Keratinocyte (primary cell): ENCODE measurements at regions not wholly inside any gene's neighbourhood (a gene's known extent, or its start where the extent isn't known, plus 50 kb on each side); places are given as distances from the start of the nearest gene placed in this dataset.
A peak's percentile ranks its signal among the peaks of the same experiment; 100 is the strongest.

Experiments
- DNase-seq: peaks from one replicate; pipeline ENCODE4 v3.0.0-alpha.2; 2011; ENCODE audit warnings: low read depth, missing footprints, low spot score
- FAIRE-seq: peaks from 2 replicates; lab custom pipeline; 2011; peaks lifted over from hg19 to GRCh38; lab: Jason Lieb, UNC
- H2AFZ ChIP-seq: 2 replicates; pipeline ENCODE4 v1.6.0; 2012; ENCODE audit warnings: low read length, control low read depth, inconsistent platforms; ENCODE audit not compliant: control insufficient read depth
- H3K27ac ChIP-seq: 2 replicates; pipeline ENCODE4 v1.5.1; 2011; ENCODE audit warnings: low read length; ENCODE audit not compliant: control insufficient read depth, insufficient read depth
- H3K27me3 ChIP-seq: 3 replicates; pipeline ENCODE4 v1.6.0; 2011; ENCODE audit warnings: low read length; ENCODE audit not compliant: control insufficient read depth, insufficient read depth; ENCODE audit errors: extremely low read depth
- H3K36me3 ChIP-seq, 2 experiments: 2 replicates in 1 of 2; 3 replicates in 1 of 2; pipeline ENCODE4 v1.5.1; 2011; ENCODE audit warnings: low read length in 2 of 2, mild to moderate bottlenecking in 1 of 2; ENCODE audit not compliant: control insufficient read depth in 2 of 2, insufficient read depth in 2 of 2; ENCODE audit errors: extremely low read depth in 1 of 2
- H3K4me1 ChIP-seq: 3 replicates; pipeline ENCODE4 v1.5.1; 2011; ENCODE audit warnings: low read length; ENCODE audit not compliant: control insufficient read depth, insufficient read depth; ENCODE audit errors: extremely low read depth
- H3K4me2 ChIP-seq: 3 replicates; pipeline ENCODE4 v1.6.0; 2011; ENCODE audit warnings: low read depth, low read length; ENCODE audit not compliant: control insufficient read depth, insufficient read depth; ENCODE audit errors: extremely low read depth
- H3K4me3 ChIP-seq, 3 experiments: fragments of 200-600 bp in 1 of 3; sonication (generic) in 1 of 3; 2 replicates in 2 of 3; 3 replicates in 1 of 3; pipeline ENCODE4 v1.5.1; 2011 to 2016; ENCODE audit warnings: low read length in 3 of 3, mild to moderate bottlenecking in 3 of 3, control low read depth in 2 of 3, inconsistent platforms in 1 of 3, low read depth in 1 of 3, mixed read lengths in 1 of 3, mixed run types in 1 of 3, moderate library complexity in 1 of 3; ENCODE audit not compliant: control insufficient read depth in 2 of 3, insufficient read depth in 2 of 3; ENCODE audit errors: extremely low read depth in 1 of 3
- H3K79me2 ChIP-seq: 2 replicates; pipeline ENCODE4 v1.6.0; 2012; ENCODE audit warnings: low read length; ENCODE audit not compliant: control insufficient read depth, insufficient read depth
- H3K9ac ChIP-seq: 3 replicates; pipeline ENCODE4 v1.6.0; 2011; ENCODE audit warnings: low read length; ENCODE audit not compliant: control insufficient read depth, insufficient read depth; ENCODE audit errors: extremely low read depth
- H3K9me1 ChIP-seq: 3 replicates; pipeline ENCODE4 v1.6.0; 2011; ENCODE audit warnings: low read length; ENCODE audit not compliant: control insufficient read depth, insufficient read depth; ENCODE audit errors: extremely low read depth
- H3K9me3 ChIP-seq: 2 replicates; pipeline ENCODE4 v1.5.1; 2012; ENCODE audit warnings: low read depth, low read length; ENCODE audit not compliant: control insufficient read depth
- H4K20me1 ChIP-seq: 3 replicates; pipeline ENCODE4 v1.6.0; 2011; ENCODE audit warnings: low read length; ENCODE audit not compliant: control insufficient read depth, insufficient read depth; ENCODE audit errors: extremely low read depth
- EZH2 ChIP-seq: IDR thresholded peaks from one replicate; pipeline ENCODE4 v1.6.1; 2012; ENCODE audit warnings: inconsistent platforms, mild to moderate bottlenecking, low read length, moderate library complexity
- dilution Hi-C: fragments of 300-500 bp; cut with MboI; formaldehyde crosslinking; loops from one replicate; pipeline ENCODE4 v1.7.0; 2020; ENCODE audit warnings: low sequenced_read_pairs; ENCODE audit not compliant: extremely low pct_ligation_motif_present
- TF ChIP-seq, protein P1 (sequence below), 3 experiments: IDR thresholded peaks in 1 of 3; conservative IDR thresholded peaks in 1 of 3; optimal IDR thresholded peaks in 1 of 3; 2 replicates in 2 of 3; 3 replicates in 1 of 3; pipeline versions ENCODE3 to v1.5.1; 2011; ENCODE audit warnings: low read length in 3 of 3, mild to moderate bottlenecking in 3 of 3, moderate library complexity in 2 of 3, control low read depth in 1 of 3, inconsistent platforms in 1 of 3; ENCODE audit not compliant: insufficient read depth in 2 of 3; ENCODE audit errors: extremely low read depth in 1 of 3

DNA sequence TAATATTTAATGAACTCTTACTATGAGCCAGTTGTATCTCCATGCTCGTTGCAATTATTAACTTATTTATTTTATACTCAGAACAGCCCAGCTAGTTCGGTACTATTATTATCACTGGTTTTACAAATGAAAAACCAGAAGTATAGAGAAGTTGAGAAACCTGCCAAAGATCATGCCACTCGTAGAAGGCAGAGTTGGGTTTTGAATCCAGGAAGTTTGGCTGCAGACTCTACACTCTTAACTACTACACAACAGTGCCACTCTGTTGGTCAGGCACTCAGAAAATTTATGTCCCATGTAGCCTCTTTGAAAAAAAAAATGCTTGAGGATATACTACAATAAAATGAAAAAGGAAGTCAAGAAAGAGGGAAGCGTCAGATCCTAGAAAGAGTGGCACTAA, 71.5 kb upstream of the ARID2 start:
- FAIRE-seq: no peak
- H3K27me3 ChIP-seq: no peaks in the 10 kb centered on the region
- H3K79me2 ChIP-seq: no peaks in the 10 kb centered on the region
- H3K36me3 ChIP-seq: no peaks in the 10 kb centered on the region
- no peak overlapping the region for H3K4me2 ChIP-seq
- H3K9me3 ChIP-seq: peaks cover 4% of the 10 kb centered on the region
- DNase-seq: no peak
- no peak overlapping the region for H2AFZ ChIP-seq
- dilution Hi-C loops: no loop called here
- peaks cover 5% of the 10 kb centered on the region for H3K4me1 ChIP-seq
- no peaks in the 10 kb centered on the region for H4K20me1 ChIP-seq
- no peak for TF ChIP-seq EZH2
- TF ChIP-seq, protein P1, sequence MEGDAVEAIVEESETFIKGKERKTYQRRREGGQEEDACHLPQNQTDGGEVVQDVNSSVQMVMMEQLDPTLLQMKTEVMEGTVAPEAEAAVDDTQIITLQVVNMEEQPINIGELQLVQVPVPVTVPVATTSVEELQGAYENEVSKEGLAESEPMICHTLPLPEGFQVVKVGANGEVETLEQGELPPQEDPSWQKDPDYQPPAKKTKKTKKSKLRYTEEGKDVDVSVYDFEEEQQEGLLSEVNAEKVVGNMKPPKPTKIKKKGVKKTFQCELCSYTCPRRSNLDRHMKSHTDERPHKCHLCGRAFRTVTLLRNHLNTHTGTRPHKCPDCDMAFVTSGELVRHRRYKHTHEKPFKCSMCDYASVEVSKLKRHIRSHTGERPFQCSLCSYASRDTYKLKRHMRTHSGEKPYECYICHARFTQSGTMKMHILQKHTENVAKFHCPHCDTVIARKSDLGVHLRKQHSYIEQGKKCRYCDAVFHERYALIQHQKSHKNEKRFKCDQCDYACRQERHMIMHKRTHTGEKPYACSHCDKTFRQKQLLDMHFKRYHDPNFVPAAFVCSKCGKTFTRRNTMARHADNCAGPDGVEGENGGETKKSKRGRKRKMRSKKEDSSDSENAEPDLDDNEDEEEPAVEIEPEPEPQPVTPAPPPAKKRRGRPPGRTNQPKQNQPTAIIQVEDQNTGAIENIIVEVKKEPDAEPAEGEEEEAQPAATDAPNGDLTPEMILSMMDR (optimal IDR thresholded peaks at IDR 0.05 in 1 of 3, IDR thresholded peaks at IDR 0.05 in 1 of 3, conservative IDR thresholded peaks at IDR 0.05 in 1 of 3; ENCODE audit: extremely low read depth in 1 of 3, insufficient read depth in 2 of 3, low read length in 3 of 3): no peak
- H3K9ac ChIP-seq: no peak overlapping the region
- H3K4me3 ChIP-seq: no peak overlapping the region
- H3K27ac ChIP-seq: no peak overlapping the region
- H3K9me1 ChIP-seq: no peaks in the 10 kb centered on the region

DNA sequence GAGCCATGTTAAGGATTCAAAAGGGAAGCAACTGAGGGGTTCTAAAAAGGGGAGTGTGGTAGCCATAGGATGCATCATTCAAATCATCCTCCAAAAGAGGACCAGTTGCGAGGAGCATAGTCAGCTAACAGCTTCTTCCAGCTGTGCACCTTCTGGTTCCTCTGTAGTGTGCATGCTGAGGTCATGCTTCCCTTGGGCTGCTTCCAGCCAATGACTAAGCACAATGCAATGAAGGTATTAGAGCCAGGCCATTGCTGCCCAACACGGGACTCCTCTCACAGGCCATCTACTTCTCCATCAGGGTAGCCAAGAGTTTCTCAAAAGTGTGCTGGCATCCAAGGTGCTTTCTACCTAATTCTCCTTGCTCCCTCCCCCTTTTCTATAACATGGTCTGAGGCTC, 69.2 kb upstream of the ARID2 start:
- H2AFZ ChIP-seq: no peak overlapping the region
- no peak overlapping the region for H3K9ac ChIP-seq
- no peaks in the 10 kb centered on the region for H4K20me1 ChIP-seq
- FAIRE-seq (peak; percentile 100), DNase-seq (peak; percentile 45)
- peaks cover 5% of the 10 kb centered on the region for H3K4me1 ChIP-seq
- H3K9me3 ChIP-seq: peaks cover 4% of the 10 kb centered on the region
- H3K9me1 ChIP-seq: no peaks in the 10 kb centered on the region
- no peaks in the 10 kb centered on the region for H3K79me2 ChIP-seq
- H3K36me3 ChIP-seq: no peaks in the 10 kb centered on the region
- TF ChIP-seq, protein P1 (optimal IDR thresholded peaks at IDR 0.05 in 1 of 3, IDR thresholded peaks at IDR 0.05 in 1 of 3, conservative IDR thresholded peaks at IDR 0.05 in 1 of 3; ENCODE audit: extremely low read depth in 1 of 3, insufficient read depth in 2 of 3, low read length in 3 of 3): no peak
- no peak for TF ChIP-seq EZH2
- dilution Hi-C loops: no loop called here
- no peaks in the 10 kb centered on the region for H3K27me3 ChIP-seq
- H3K27ac ChIP-seq: no peak overlapping the region
- no peak overlapping the region for H3K4me3 ChIP-seq
- peak overlapping the region; percentile 2 for H3K4me2 ChIP-seq
